ENCODE measurements at regions not wholly inside any gene's neighbourhood (a gene's known extent, or its start where the extent isn't known, plus 50 kb on each side); places are given as distances from the start of the nearest gene placed in this dataset.

GRCh38 chr3:104952146-104952972 is 414.4 kb upstream of the ALCAM start:
- Histone ChIP-seq H3K27ac (no peak overlapping the region), H3K27me3 (no peaks in the 10 kb centered on the region), H3K9me3 (no peaks in the 10 kb centered on the region), H3K4me3 (replicated peaks in 1 of 3) (no peak overlapping the region), H3K4me1 (peaks cover 10 to 13% of the 10 kb centered on the region in 2 donors), H3K36me3 (no peaks in the 10 kb centered on the region)
- 42 to 53% methylated on average over 2 of the region's 2 CpGs for WGBS, 2 donors
- TF ChIP-seq, protein P1, sequence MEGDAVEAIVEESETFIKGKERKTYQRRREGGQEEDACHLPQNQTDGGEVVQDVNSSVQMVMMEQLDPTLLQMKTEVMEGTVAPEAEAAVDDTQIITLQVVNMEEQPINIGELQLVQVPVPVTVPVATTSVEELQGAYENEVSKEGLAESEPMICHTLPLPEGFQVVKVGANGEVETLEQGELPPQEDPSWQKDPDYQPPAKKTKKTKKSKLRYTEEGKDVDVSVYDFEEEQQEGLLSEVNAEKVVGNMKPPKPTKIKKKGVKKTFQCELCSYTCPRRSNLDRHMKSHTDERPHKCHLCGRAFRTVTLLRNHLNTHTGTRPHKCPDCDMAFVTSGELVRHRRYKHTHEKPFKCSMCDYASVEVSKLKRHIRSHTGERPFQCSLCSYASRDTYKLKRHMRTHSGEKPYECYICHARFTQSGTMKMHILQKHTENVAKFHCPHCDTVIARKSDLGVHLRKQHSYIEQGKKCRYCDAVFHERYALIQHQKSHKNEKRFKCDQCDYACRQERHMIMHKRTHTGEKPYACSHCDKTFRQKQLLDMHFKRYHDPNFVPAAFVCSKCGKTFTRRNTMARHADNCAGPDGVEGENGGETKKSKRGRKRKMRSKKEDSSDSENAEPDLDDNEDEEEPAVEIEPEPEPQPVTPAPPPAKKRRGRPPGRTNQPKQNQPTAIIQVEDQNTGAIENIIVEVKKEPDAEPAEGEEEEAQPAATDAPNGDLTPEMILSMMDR (IDR thresholded peaks at IDR 0.05), result no peak
- TF ChIP-seq POLR2A (IDR thresholded peaks at IDR 0.05), result no peak
- intact Hi-C loops (cut with DNase I), result no loop called here
- peak; percentile 60 to 72 for DNase-seq

GRCh38 chr3:104956620-104957345 is 409.9 kb upstream of the ALCAM start:
- H3K27ac ChIP-seq, result no peak overlapping the region
- no peaks in the 10 kb centered on the region for H3K9me3 ChIP-seq
- DNase-seq, result no peak
- intact Hi-C loops (cut with DNase I), result no loop called here
- H3K36me3 ChIP-seq, result no peaks in the 10 kb centered on the region
- no peak overlapping the region for H3K4me3 ChIP-seq (replicated peaks in 1 of 3)
- H3K4me1 ChIP-seq, result peaks cover 13% of the 10 kb centered on the region in 2 donors
- 97% methylated on average over 25 of the region's 25 CpGs for WGBS, 2 donors
- no peaks in the 10 kb centered on the region for H3K27me3 ChIP-seq
- TF ChIP-seq, protein P1 (IDR thresholded peaks at IDR 0.05), result no peak
- TF ChIP-seq POLR2A (IDR thresholded peaks at IDR 0.05), result no peak

- no peak overlapping the region for H3K4me3 ChIP-seq (replicated peaks in 1 of 3)
- peaks cover 0 to 12% of the 10 kb centered on the region in 2 donors for H3K4me1 ChIP-seq
- TF ChIP-seq, protein P1 (IDR thresholded peaks at IDR 0.05), result no peak
- TF ChIP-seq POLR2A (IDR thresholded peaks at IDR 0.05), result no peak
- H3K27me3 ChIP-seq, result no peaks in the 10 kb centered on the region
- H3K27ac ChIP-seq, result no peak overlapping the region
- WGBS, 2 donors, result 78 to 80% methylated on average over 2 of the region's 2 CpGs
- no peak for DNase-seq
- intact Hi-C loops (cut with DNase I), result no loop called here
- H3K36me3 ChIP-seq, result no peaks in the 10 kb centered on the region
- no peaks in the 10 kb centered on the region for H3K9me3 ChIP-seq
These were observed 406.1 kb upstream of the ALCAM start for GRCh38 chr3:104960579-104960978.

GRCh38 chr3:104961851-104962250 is 404.9 kb upstream of the ALCAM start:
- H3K36me3 ChIP-seq, result no peaks in the 10 kb centered on the region
- H3K27me3 ChIP-seq, result no peaks in the 10 kb centered on the region
- 3 to 8% methylated on average over 1 of the region's 1 CpG for WGBS, 2 donors
- H3K27ac ChIP-seq, result peak overlapping the region in 1 of 3 donors; percentile 13
- no peaks in the 10 kb centered on the region for H3K9me3 ChIP-seq
- peaks cover 0 to 12% of the 10 kb centered on the region in 2 donors for H3K4me1 ChIP-seq
- intact Hi-C loops (cut with DNase I), result no loop called here
- peak in 1 of 2 donors; percentile 15 for DNase-seq
- H3K4me3 ChIP-seq (replicated peaks in 1 of 3), result no peak overlapping the region
- TF ChIP-seq, protein P1 (IDR thresholded peaks at IDR 0.05), result no peak
- TF ChIP-seq POLR2A (IDR thresholded peaks at IDR 0.05), result no peak

GRCh38 chr3:104974316-104974715 is 392.4 kb upstream of the ALCAM start:
- Histone ChIP-seq H3K9me3 (peaks cover 7% of the 10 kb centered on the region), H3K4me1 (no peaks in the 10 kb centered on the region), H3K4me3 (replicated peaks in 1 of 3) (no peak overlapping the region), H3K27me3 (no peaks in the 10 kb centered on the region), H3K36me3 (no peaks in the 10 kb centered on the region), H3K27ac (no peak overlapping the region)
- TF ChIP-seq POLR2A (IDR thresholded peaks at IDR 0.05), result no peak
- TF ChIP-seq, protein P1 (IDR thresholded peaks at IDR 0.05), result no peak
- 82% methylated on average over 5 of the region's 5 CpGs for WGBS, 2 donors
- intact Hi-C loops (cut with DNase I), result no loop called here
- no peak for DNase-seq
